ENCODE measurements at regions not wholly inside any gene's neighbourhood (a gene's known extent, or its start where the extent isn't known, plus 50 kb on each side); places are given as distances from the start of the nearest gene placed in this dataset.

DNA sequence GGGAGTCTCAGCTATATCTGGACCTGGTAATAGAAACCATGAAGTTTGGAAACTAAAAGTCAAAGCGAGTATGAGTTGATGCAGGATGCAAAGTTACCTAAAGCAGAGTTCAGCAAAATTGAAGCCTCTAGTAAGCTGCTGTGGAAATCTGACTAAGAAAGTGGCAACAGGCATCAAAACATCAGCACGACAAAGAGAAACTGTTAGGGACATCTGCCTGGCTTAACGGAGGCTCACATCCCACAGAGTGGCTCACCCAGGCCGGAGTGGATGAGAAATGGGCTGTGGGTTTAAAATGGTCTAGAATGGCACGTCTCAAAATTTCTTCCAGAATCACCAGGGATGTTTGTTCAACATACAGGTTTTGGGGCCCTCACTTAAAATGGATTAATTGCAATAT, 164.1 kb upstream of the NPY start:
- H3K27ac Mint-ChIP-seq: no peak overlapping the region
- H3K4me1 Mint-ChIP-seq: no peaks in the 10 kb centered on the region
- ChIA-PET CTCF (no interaction called here), POLR2A (no interaction called here)
- H3K27me3 Mint-ChIP-seq: peaks cover 1% of the 10 kb centered on the region
- no peaks in the 10 kb centered on the region for H3K36me3 Mint-ChIP-seq (ENCODE audit: low read depth)
- no peak for DNase-seq
- no peak overlapping the region for H3K4me3 Mint-ChIP-seq
- no peaks in the 10 kb centered on the region for H3K9me3 Mint-ChIP-seq

DNA sequence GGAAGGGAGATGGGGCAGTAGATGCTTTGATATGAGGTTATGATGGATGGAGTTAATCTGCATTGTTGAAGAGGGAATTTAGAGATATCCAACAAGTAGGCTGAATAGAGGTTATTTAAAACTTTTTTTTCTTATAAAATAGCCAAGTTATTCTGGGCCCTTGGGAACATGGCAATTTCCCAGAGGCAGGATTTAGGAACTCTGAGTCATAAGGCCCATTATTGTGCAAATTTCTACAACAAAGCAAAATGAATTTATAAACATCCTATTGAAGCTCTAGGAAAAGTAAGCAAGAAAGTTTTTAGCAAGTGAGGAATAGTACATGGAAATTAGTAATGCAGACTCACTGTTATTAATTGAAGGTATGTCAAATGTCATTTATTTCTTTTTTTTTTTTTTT, 160.9 kb upstream of the NPY start:
- ChIA-PET CTCF (no interaction called here), POLR2A (no interaction called here)
- DNase-seq: no peak

DNA sequence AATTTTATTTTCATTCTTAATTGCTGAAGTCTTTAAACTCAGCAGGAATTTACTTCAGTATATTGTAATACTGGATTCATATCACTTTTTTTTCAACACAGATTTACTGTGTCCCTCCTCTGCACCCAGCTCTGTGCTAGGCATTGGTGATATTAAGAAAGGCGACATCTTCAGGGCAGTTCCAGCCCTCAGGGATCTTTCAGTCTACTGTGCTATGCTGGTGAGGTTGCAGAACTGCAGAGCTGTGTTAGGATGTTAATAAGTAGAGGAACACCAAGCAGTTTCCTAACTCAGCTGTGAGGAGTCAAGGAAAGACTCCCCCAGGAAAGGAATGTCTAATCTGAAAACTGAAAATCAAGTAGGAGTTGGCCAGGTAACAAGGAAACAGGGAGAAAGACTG, 158.2 kb upstream of the NPY start:
- CTCF ChIA-PET: no interaction called here
- Mint-ChIP-seq H3K36me3 (ENCODE audit: low read depth) (no peaks in the 10 kb centered on the region), H3K27ac (no peak overlapping the region), H3K4me3 (no peak overlapping the region), H3K9me3 (no peaks in the 10 kb centered on the region), H3K27me3 (peaks cover 4% of the 10 kb centered on the region), H3K4me1 (no peaks in the 10 kb centered on the region)
- POLR2A ChIA-PET: no interaction called here
- no peak for DNase-seq

More for the DNA sequence above, 160.9 kb upstream of the NPY start:
- no peak overlapping the region for H3K27ac Mint-ChIP-seq
- peaks cover 1% of the 10 kb centered on the region for H3K27me3 Mint-ChIP-seq
- no peaks in the 10 kb centered on the region for H3K4me1 Mint-ChIP-seq
- H3K4me3 Mint-ChIP-seq: no peak overlapping the region
- H3K36me3 Mint-ChIP-seq (ENCODE audit: low read depth): no peaks in the 10 kb centered on the region
- H3K9me3 Mint-ChIP-seq: no peaks in the 10 kb centered on the region

DNA sequence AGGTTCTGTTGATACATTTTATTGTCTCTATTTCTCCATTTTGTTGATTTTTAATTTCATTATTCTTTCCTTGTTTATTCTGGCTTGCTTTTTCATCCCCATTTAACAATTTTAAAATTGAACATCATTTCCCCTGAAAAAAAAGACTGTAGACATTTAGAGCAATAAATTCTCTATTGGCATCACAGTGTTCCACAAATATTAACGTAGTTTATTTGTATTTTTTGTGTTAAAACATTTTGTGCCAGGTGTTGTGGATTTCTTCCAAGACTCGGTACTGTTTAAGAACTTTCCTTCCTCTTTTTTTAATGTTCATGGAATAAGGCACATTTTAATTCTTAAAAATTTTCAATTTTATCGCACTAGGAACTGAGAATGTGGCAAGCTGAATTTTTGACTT, 156.1 kb upstream of the NPY start:
- no peak overlapping the region for H3K4me3 Mint-ChIP-seq
- no peaks in the 10 kb centered on the region for H3K36me3 Mint-ChIP-seq (ENCODE audit: low read depth)

DNA sequence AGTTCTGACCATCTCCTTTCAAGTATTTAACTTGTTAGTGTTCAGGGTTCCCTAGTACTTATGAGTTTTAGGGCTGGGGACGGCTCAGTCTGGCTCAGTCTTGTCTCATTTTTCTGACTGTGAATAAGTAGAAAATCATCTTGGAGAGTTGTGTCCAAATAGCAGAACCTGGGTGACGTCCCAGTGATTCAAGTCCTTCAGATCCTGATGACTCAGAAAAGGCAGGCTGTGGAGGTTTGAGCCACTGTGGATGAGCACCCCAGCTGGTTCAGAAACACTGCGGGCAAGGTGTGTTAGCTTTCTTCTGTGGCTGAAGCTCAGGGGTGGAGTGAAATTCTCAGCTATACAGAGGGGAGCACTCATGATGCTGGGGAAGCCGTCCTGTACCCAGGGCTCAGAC, 154.4 kb upstream of the NPY start:
- Mint-ChIP-seq H3K4me3 (no peak overlapping the region), H3K9me3 (no peaks in the 10 kb centered on the region), H3K36me3 (ENCODE audit: low read depth) (no peaks in the 10 kb centered on the region), H3K27me3 (peaks cover 8% of the 10 kb centered on the region), H3K27ac (no peak overlapping the region), H3K4me1 (peaks cover 5% of the 10 kb centered on the region)
- DNase-seq: no peak
- ChIA-PET POLR2A (no interaction called here), CTCF (no interaction called here)

More for the DNA sequence above, 156.1 kb upstream of the NPY start:
- POLR2A ChIA-PET: no interaction called here
- Mint-ChIP-seq H3K4me1 (no peaks in the 10 kb centered on the region), H3K27ac (no peak overlapping the region), H3K27me3 (peaks cover 4% of the 10 kb centered on the region), H3K9me3 (no peaks in the 10 kb centered on the region)
- DNase-seq: no peak
- CTCF ChIA-PET: no interaction called here

DNA sequence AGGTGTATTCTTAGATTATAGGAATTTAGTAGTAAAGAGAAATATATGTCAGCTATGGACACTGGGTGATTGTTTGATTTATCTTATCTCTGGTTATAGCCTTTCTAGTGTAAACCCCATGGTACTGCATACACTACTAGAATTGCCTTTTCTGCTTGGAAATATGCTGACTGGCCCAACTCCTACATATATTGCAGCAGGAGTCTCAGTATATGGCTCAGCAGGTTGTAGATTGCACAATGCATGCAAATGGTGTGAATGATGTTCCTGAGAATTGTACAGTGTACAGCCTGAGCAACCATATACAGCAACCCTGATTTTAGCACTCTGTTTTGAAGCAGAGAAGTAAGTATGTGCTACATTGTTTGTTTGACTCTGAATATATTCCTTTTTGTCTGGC, 153.4 kb upstream of the NPY start:
- no peaks in the 10 kb centered on the region for H3K9me3 Mint-ChIP-seq
- CTCF ChIA-PET: no interaction called here
- POLR2A ChIA-PET: no interaction called here
- H3K36me3 Mint-ChIP-seq (ENCODE audit: low read depth): no peaks in the 10 kb centered on the region
- H3K4me3 Mint-ChIP-seq: no peak overlapping the region
- DNase-seq: no peak
- H3K27me3 Mint-ChIP-seq: peaks cover 9% of the 10 kb centered on the region
- H3K27ac Mint-ChIP-seq: no peak overlapping the region
- peaks cover 6% of the 10 kb centered on the region for H3K4me1 Mint-ChIP-seq

DNA sequence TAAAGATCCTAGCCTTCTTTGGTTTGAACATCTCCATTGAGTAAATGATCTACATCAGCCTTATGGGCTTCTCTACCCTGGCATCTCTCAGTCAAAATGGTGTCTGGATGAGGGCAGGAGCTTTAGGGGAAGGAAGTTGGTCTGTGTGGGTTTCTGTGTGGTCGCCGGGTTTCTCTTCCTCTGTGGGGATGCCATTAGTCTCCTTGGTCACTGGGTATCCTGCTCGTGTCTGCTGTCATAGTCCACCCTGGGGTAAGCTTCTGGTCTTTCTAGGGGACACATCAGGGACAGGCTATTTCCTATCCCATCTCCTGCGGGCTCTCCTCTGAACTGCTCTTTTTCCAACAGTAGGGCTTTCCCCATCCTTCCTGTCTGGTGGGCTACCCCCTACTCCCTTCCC, 150.3 kb upstream of the NPY start:
- Mint-ChIP-seq H3K36me3 (ENCODE audit: low read depth) (no peaks in the 10 kb centered on the region), H3K27ac (no peak overlapping the region), H3K4me1 (peaks cover 6% of the 10 kb centered on the region), H3K9me3 (no peaks in the 10 kb centered on the region), H3K4me3 (no peak overlapping the region), H3K27me3 (peaks cover 10% of the 10 kb centered on the region)
- ChIA-PET POLR2A (no interaction called here), CTCF (no interaction called here)
- DNase-seq: no peak

DNA sequence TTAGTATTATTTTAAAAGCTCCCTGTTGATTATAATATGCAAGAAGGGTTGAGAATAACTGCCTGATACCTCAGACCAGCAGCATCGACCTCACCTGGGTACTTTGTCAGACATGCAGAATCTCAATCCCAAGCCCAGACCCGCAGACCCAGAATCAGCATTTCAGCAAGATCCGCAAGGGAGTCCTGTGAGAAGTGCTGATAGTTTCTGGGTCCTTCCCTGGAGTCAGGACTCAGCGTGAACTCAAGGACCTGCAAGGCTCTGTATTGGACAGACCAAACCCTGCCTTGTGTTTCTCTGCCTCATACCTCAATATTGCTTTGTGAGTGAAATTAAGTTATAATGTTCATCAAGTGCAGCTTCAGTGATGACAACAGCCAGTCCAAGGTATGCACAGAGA, 149.5 kb upstream of the NPY start:
- CTCF ChIA-PET: no interaction called here
- no peak for DNase-seq
- H3K36me3 Mint-ChIP-seq (ENCODE audit: low read depth): no peaks in the 10 kb centered on the region
- no peak overlapping the region for H3K4me3 Mint-ChIP-seq
- H3K4me1 Mint-ChIP-seq: peaks cover 6% of the 10 kb centered on the region
- H3K27me3 Mint-ChIP-seq: peaks cover 10% of the 10 kb centered on the region
- H3K9me3 Mint-ChIP-seq: no peaks in the 10 kb centered on the region
- no peak overlapping the region for H3K27ac Mint-ChIP-seq
- POLR2A ChIA-PET: no interaction called here

DNA sequence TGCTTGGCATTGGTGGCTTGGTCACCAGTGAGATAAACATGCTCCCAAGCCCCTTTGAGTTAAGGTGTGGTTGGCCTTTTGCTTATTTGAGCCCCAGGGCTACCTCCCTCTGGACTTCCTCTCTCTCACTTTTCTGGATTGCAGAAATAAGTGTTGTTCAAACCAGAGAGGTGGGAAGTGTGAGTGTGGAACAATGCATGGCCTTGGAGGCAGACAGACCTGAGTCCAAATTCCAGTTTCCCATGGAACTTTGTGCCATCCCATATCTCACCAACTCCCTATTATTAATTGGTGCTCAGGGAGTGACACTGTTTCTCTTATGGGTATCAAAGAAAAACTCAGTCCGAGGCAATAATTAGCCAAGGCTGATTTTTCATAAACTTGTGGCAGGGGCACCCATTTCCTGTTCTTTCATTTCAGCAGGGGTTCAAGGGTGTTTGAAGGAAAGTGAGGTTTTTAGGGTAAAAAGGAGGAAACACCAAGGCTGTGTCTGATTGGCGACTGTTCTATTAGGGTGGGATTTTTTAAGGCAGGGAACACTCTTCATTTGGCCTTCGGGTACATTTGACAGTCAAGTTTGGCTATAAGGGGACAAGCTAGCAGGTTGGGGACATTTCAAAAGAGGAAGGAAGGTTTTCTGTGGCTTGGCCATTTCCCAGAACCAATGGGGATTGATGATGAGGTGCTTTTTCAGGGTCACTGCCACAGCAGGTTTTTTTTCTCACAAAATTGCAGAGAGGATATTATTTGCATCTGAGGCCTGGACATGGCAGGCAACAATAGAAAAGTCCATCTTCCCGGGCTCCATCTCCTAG, 148.8 kb upstream of the NPY start:
- Mint-ChIP-seq H3K27me3 (peaks cover 10% of the 10 kb centered on the region), H3K4me3 (no peak overlapping the region), H3K36me3 (ENCODE audit: low read depth) (no peaks in the 10 kb centered on the region), H3K27ac (no peak overlapping the region), H3K9me3 (no peaks in the 10 kb centered on the region), H3K4me1 (peaks cover 6% of the 10 kb centered on the region)
- no peak for DNase-seq
- ChIA-PET CTCF (no interaction called here), POLR2A (no interaction called here)

DNA sequence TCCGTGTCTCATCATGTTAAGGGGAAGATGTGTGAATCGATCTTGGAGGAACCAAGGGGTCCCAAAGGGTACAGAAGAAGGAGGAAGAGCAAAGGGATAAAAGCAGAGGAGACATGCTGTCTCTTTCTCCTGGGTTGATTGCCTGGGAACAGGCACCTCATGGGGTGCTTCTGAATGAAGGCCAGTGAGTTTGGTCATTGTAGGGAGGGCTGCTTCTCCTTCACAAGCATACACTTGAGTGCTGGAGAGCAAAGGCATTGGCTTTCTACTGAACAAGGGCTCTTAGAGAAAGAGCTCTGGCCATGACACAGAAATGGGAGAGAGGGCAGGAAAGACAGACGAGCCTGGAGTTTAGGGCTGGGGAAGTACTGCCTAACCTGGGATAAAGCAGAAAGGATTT, 146.7 kb upstream of the NPY start:
- Mint-ChIP-seq H3K36me3 (ENCODE audit: low read depth) (no peaks in the 10 kb centered on the region), H3K4me1 (peaks cover 6% of the 10 kb centered on the region), H3K27ac (no peak overlapping the region), H3K4me3 (no peak overlapping the region), H3K9me3 (no peaks in the 10 kb centered on the region), H3K27me3 (peaks cover 9% of the 10 kb centered on the region)
- ChIA-PET CTCF (no interaction called here), POLR2A (no interaction called here)
- no peak for DNase-seq

DNA sequence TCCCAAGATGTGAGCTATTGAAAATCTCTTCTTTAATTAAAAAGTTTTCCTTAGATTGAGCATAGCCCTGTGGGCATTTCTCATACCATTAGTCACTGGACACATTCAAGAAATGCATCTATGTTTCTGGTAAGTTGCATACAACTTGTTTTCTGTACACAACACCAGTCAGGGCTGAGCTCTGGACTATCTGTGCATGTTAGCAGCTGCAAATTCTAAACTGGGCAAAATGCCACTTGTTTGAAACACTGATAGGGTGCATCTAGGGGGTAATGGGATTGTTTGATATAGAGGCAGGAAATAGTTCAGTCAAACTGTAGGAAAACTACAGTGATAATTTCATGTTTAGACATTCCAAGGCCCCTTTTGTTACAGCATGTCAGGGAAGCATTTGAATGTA, 145.6 kb upstream of the NPY start:
- CTCF ChIA-PET: no interaction called here
- DNase-seq: no peak
- Mint-ChIP-seq H3K36me3 (ENCODE audit: low read depth) (no peaks in the 10 kb centered on the region), H3K4me1 (peaks cover 6% of the 10 kb centered on the region), H3K9me3 (no peaks in the 10 kb centered on the region), H3K27ac (no peak overlapping the region), H3K4me3 (no peak overlapping the region), H3K27me3 (peaks cover 9% of the 10 kb centered on the region)
- POLR2A ChIA-PET: no interaction called here

DNA sequence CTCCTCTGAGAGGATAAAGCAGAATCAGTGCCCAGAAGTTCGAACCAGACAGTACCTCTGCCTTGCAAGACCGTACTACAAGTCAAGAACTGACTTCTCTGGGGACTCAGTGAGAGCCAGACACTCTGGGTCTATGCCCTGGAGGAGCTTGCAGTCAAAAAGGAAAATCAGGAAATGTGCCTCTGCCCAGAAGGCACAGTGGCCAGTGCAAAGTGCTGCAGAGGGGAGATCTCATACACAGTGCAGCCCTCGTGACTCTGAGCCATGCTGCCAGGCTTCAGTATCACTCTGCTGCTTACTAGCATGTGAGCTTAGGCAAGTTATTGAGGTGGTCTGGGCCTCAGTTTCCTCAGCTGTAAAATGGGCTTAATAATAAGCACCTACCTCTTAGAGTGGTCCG, 144.0 kb upstream of the NPY start:
- no peaks in the 10 kb centered on the region for H3K36me3 Mint-ChIP-seq (ENCODE audit: low read depth)
- DNase-seq: no peak
- POLR2A ChIA-PET: no interaction called here
- no peaks in the 10 kb centered on the region for H3K9me3 Mint-ChIP-seq
- H3K4me1 Mint-ChIP-seq: peaks cover 2% of the 10 kb centered on the region
- CTCF ChIA-PET: no interaction called here
- no peak overlapping the region for H3K4me3 Mint-ChIP-seq
- H3K27ac Mint-ChIP-seq: no peak overlapping the region
- peaks cover 4% of the 10 kb centered on the region for H3K27me3 Mint-ChIP-seq

DNA sequence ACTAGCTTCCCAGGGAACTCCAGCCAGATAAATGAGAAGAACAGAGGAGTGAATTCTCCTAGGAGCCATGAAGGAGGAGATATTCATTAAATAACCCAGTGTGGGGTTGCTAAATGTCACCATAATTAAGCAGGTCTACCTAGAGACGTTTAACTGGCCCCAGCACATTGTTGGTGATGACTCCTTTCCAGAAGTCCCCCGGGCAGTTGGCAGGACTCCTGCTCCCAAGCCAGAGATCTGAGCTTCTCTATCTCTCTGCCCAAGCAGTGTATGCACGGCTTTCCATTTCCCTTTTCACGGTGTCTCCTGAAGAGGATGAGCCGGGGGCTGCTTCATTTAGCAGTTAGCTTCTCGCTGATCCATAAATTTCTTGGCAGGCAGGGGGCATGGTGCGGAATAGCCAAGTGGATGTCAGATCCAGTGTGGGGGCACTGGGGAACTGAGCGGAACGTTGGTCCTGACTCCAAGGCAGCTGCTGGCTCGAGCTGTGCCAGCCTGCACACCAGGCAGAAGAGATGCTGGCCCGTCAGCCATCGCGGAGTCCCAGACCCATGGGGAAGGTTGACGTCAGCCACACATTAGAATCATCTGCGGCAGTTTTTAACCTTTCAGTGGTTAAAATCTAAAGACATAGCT, 142.0 kb upstream of the NPY start:
- ChIA-PET POLR2A (no interaction called here), CTCF (no interaction called here)
- DNase-seq: no peak
- Mint-ChIP-seq H3K36me3 (ENCODE audit: low read depth) (no peaks in the 10 kb centered on the region), H3K4me1 (no peaks in the 10 kb centered on the region), H3K9me3 (no peaks in the 10 kb centered on the region), H3K27ac (no peak overlapping the region), H3K27me3 (peaks cover 4% of the 10 kb centered on the region), H3K4me3 (no peak overlapping the region)

DNA sequence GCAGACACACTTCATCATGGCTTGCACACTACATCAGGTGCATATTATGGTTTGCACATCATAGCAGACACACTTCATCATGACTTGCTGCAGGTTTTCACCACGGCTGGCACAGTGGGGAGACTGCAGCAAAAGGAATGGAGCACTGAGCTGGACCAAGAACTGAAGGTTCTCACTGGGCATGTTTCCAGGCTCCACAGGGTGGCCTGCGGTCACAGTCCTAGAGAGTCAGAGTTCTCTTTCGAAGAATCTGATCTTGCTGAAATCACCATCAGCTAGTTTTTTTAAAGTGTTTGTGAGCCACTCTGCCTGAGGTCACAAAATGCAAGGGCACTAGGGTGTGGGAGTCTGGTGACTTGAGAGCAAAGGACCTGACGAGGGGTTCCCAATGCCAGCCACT, 140.4 kb upstream of the NPY start:
- no peak for DNase-seq
- Mint-ChIP-seq H3K4me3 (no peak overlapping the region), H3K4me1 (no peaks in the 10 kb centered on the region), H3K36me3 (ENCODE audit: low read depth) (no peaks in the 10 kb centered on the region), H3K9me3 (no peaks in the 10 kb centered on the region), H3K27ac (no peak overlapping the region), H3K27me3 (no peaks in the 10 kb centered on the region)
- CTCF ChIA-PET: no interaction called here
- POLR2A ChIA-PET: no interaction called here
